ENCODE measurements at regions not wholly inside any gene's neighbourhood (a gene's known extent, or its start where the extent isn't known, plus 50 kb on each side); places are given as distances from the start of the nearest gene placed in this dataset.

GRCh38 chr4:11537846-11538245 is 109.2 kb upstream of the HS3ST1 start:
- Histone ChIP-seq H3K4me3 (no peak overlapping the region), H3K27me3 (ENCODE audit: insufficient read depth) (no peaks in the 10 kb centered on the region), H3K36me3 (ENCODE audit: insufficient read depth) (no peaks in the 10 kb centered on the region), H3K4me2 (no peak overlapping the region), H3K9me2 (ENCODE audit: insufficient read depth) (no peaks in the 10 kb centered on the region; the same call in none of the 2 replicates), H2AFZ (no peak overlapping the region), H4K20me1 (replicated peaks; ENCODE audit: insufficient read depth) (no peaks in the 10 kb centered on the region), H3K4me1 (ENCODE audit: insufficient read depth) (peaks cover 6% of the 10 kb centered on the region; the same call in 1 of the 2 replicates), H3K79me2 (replicated peaks; ENCODE audit: insufficient read depth) (no peaks in the 10 kb centered on the region), H3K27ac (ENCODE audit: low read depth) (no peak overlapping the region), H3F3A (replicated peaks; ENCODE audit: low read depth) (no peaks in the 10 kb centered on the region)
- Mint-ChIP-seq H3K9me3 (no peaks in the 10 kb centered on the region), H3K27me3 (ENCODE audit: insufficient read depth, low read depth, poor library complexity) (no peaks in the 10 kb centered on the region), H3K36me3 (ENCODE audit: low read depth) (no peaks in the 10 kb centered on the region), H3K4me3 (no peak overlapping the region), H3K27ac (no peak overlapping the region), H3K4me1 (peaks cover 5% of the 10 kb centered on the region)
- no peak for TF ChIP-seq ZNF114 (CRISPR knock-in tag; IDR thresholded peaks at IDR 0.05)
- TF ChIP-seq CREB1 (CRISPR knock-in tag; IDR thresholded peaks at IDR 0.05; ENCODE audit: low read depth): no peak
- TF ChIP-seq NANOG (IDR thresholded peaks at IDR 0.05; ENCODE audit: borderline replicate concordance): no peak
- TF ChIP-seq EZH2phosphoT487 (IDR thresholded peaks at IDR 0.05; ENCODE audit: unreplicated experiment): no peak
- no peak for TF ChIP-seq EZH2 (IDR thresholded peaks at IDR 0.05; ENCODE audit: low read depth, unreplicated experiment)
- no peak for ATAC-seq
- DNase-seq (ENCODE audit: low spot score): no peak

- peaks cover 5% of the 10 kb centered on the region; the same call in 1 of the 3 replicates for H3K9me3 Mint-ChIP-seq
- Histone ChIP-seq H3K27ac (ENCODE audit: low read depth) (no peak overlapping the region), H3K36me3 (ENCODE audit: insufficient read depth) (no peaks in the 10 kb centered on the region), H3K27me3 (ENCODE audit: insufficient read depth) (no peaks in the 10 kb centered on the region), H4K20me1 (replicated peaks; ENCODE audit: insufficient read depth) (no peaks in the 10 kb centered on the region), H3K4me1 (ENCODE audit: insufficient read depth) (peaks cover 6% of the 10 kb centered on the region; the same call in 1 of the 2 replicates), H3F3A (replicated peaks; ENCODE audit: low read depth) (no peaks in the 10 kb centered on the region), H3K4me2 (no peak overlapping the region), H2AFZ (peak overlapping the region; percentile 29), H3K9me2 (ENCODE audit: insufficient read depth) (no peaks in the 10 kb centered on the region; the same call in none of the 2 replicates), H3K79me2 (replicated peaks; ENCODE audit: insufficient read depth) (no peaks in the 10 kb centered on the region), H3K4me3 (no peak overlapping the region)
- H3K4me1 Mint-ChIP-seq: peaks cover 5% of the 10 kb centered on the region
- no peak overlapping the region for H3K27ac Mint-ChIP-seq
- no peaks in the 10 kb centered on the region for H3K27me3 Mint-ChIP-seq (ENCODE audit: insufficient read depth, low read depth, poor library complexity)
- no peak overlapping the region for H3K4me3 Mint-ChIP-seq
- H3K36me3 Mint-ChIP-seq (ENCODE audit: low read depth): peaks cover 6% of the 10 kb centered on the region; the same call in 2 of the 3 replicates
- peak; percentile 37 for DNase-seq (ENCODE audit: low spot score)
- 0 out of 4 replicates have a peak, but pooled peaks have one; percentile 11 to 16 for TF ChIP-seq CTCF (conservative IDR thresholded peaks at IDR 0.05; ENCODE audit: low read depth in 2 of 2)
- TF ChIP-seq ZNF462 (CRISPR knock-in tag; IDR thresholded peaks at IDR 0.05): no peak
- no peak for TF ChIP-seq EZH2phosphoT487 (IDR thresholded peaks at IDR 0.05; ENCODE audit: unreplicated experiment)
- ATAC-seq: peak; percentile 76
Observed at GRCh38 chr4:11535333-11535732, 106.6 kb upstream of the HS3ST1 start.
